SIG-M5 (cell line): ENCODE measurements at regions not wholly inside any gene's neighbourhood (a gene's known extent, or its start where the extent isn't known, plus 50 kb on each side); places are given as distances from the start of the nearest gene placed in this dataset.
"Not testable (repeated sequence)": the region's sequence is repeated elsewhere in the genome, so short reads cannot be mapped to it uniquely, and the experiment has no call there.

Experiments
- DNase-seq: peaks from one replicate; lab custom pipeline; 2025; lab: John Stamatoyannopoulos, UW

GRCh38 chr7:119105381-119105780 lies 880.9 kb downstream of the ANKRD7 start:
- no peak for DNase-seq

- DNase-seq: no peak
These were observed 898.8 kb downstream of the ANKRD7 start for GRCh38 chr7:119123326-119123725.

GRCh38 chr7:119127706-119128105 lies 903.2 kb downstream of the ANKRD7 start:
- no peak for DNase-seq

- DNase-seq: no peak
These were observed 907.9 kb downstream of the ANKRD7 start for GRCh38 chr7:119132436-119132835.

GRCh38 chr7:119167431-119167830 lies 942.9 kb downstream of the ANKRD7 start:
- no peak for DNase-seq

- no peak for DNase-seq
These were observed 947.5 kb downstream of the ANKRD7 start for GRCh38 chr7:119172043-119172442.

GRCh38 chr7:119175911-119176627 lies 951.6 kb downstream of the ANKRD7 start:
- DNase-seq: peak; percentile 1

- DNase-seq: no peak
These were observed 953.4 kb downstream of the ANKRD7 start for GRCh38 chr7:119177863-119178262.

GRCh38 chr7:119184124-119184788 lies 959.8 kb downstream of the ANKRD7 start:
- no peak for DNase-seq

GRCh38 chr7:119196183-119196582 lies 971.7 kb downstream of the ANKRD7 start:
- DNase-seq: no peak

GRCh38 chr7:119197172-119197876 lies 972.8 kb downstream of the ANKRD7 start:
- no peak for DNase-seq

- DNase-seq: no peak
These were observed 973.5 kb downstream of the ANKRD7 start for GRCh38 chr7:119197877-119198527.

- DNase-seq: no peak
These were observed 995.2 kb downstream of the ANKRD7 start for GRCh38 chr7:119219663-119220062.

- no peak for DNase-seq
These were observed 999.4 kb downstream of the ANKRD7 start for GRCh38 chr7:119223930-119224329.

GRCh38 chr7:119228482-119228881 lies 1004.0 kb downstream of the ANKRD7 start:
- no peak for DNase-seq

- no peak for DNase-seq
These were observed 1007.6 kb downstream of the ANKRD7 start for GRCh38 chr7:119232091-119232490.

GRCh38 chr7:119233015-119233414 lies 1008.5 kb downstream of the ANKRD7 start:
- DNase-seq: no peak

- no peak for DNase-seq
These were observed 1020.0 kb upstream of the KCND2 start for GRCh38 chr7:119252962-119253361.

GRCh38 chr7:119254742-119255141 lies 1018.2 kb upstream of the KCND2 start:
- no peak for DNase-seq

GRCh38 chr7:119256001-119256400 lies 1017.0 kb upstream of the KCND2 start:
- DNase-seq: no peak

- no peak for DNase-seq
These were observed 1016.4 kb upstream of the KCND2 start for GRCh38 chr7:119256446-119257131.

- DNase-seq: not testable (repeated sequence)
These were observed 1006.2 kb upstream of the KCND2 start for GRCh38 chr7:119266790-119267189.
